ENCODE measurements at regions not wholly inside any gene's neighbourhood (a gene's known extent, or its start where the extent isn't known, plus 50 kb on each side); places are given as distances from the start of the nearest gene placed in this dataset.

DNA sequence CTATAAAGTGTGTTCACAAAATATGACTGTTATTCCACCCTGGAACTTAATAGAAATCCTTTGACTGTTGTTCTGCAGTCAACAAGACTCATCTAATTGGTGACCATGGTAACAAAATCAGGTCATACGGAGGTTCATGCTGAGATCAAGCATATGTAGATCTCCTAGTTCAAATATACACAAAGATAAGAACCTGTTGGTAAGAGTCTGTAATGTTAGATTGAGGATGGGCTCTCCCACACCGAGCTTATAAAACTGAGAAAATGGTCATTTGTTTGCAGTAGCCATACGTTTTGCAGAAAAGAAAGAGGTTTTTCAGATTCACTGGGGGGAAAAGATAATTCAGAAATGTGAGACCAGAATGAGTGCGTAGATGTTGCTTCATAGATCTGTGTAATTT lies 468.1 kb downstream of the RPS6KC1 start:
- no peak for ATAC-seq
- TF ChIP-seq, protein P1, sequence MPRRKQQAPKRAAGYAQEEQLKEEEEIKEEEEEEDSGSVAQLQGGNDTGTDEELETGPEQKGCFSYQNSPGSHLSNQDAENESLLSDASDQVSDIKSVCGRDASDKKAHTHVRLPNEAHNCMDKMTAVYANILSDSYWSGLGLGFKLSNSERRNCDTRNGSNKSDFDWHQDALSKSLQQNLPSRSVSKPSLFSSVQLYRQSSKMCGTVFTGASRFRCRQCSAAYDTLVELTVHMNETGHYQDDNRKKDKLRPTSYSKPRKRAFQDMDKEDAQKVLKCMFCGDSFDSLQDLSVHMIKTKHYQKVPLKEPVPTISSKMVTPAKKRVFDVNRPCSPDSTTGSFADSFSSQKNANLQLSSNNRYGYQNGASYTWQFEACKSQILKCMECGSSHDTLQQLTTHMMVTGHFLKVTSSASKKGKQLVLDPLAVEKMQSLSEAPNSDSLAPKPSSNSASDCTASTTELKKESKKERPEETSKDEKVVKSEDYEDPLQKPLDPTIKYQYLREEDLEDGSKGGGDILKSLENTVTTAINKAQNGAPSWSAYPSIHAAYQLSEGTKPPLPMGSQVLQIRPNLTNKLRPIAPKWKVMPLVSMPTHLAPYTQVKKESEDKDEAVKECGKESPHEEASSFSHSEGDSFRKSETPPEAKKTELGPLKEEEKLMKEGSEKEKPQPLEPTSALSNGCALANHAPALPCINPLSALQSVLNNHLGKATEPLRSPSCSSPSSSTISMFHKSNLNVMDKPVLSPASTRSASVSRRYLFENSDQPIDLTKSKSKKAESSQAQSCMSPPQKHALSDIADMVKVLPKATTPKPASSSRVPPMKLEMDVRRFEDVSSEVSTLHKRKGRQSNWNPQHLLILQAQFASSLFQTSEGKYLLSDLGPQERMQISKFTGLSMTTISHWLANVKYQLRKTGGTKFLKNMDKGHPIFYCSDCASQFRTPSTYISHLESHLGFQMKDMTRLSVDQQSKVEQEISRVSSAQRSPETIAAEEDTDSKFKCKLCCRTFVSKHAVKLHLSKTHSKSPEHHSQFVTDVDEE (CRISPR knock-in tag; IDR thresholded peaks at IDR 0.05) = no peak
- TF ChIP-seq PATZ1 (CRISPR knock-in tag; IDR thresholded peaks at IDR 0.05; ENCODE audit: borderline replicate concordance) = no peak
- no peak for TF ChIP-seq ZNF565 (CRISPR knock-in tag; conservative IDR thresholded peaks at IDR 0.05; ENCODE audit: low read depth)
- no peak for TF ChIP-seq ARNTL (CRISPR knock-in tag; IDR thresholded peaks at IDR 0.05; ENCODE audit: borderline replicate concordance, low read depth)
- no peak for TF ChIP-seq ZFP3 (CRISPR knock-in tag; IDR thresholded peaks at IDR 0.05)
- TF ChIP-seq ESRRG (CRISPR knock-in tag; IDR thresholded peaks at IDR 0.05) = no peak
- no peak for TF ChIP-seq ZFP30 (CRISPR knock-in tag; IDR thresholded peaks at IDR 0.05)
- no peak for TF ChIP-seq BACH2 (CRISPR knock-in tag; IDR thresholded peaks at IDR 0.05; ENCODE audit: borderline replicate concordance)
- TF ChIP-seq GLIS3 (CRISPR knock-in tag; IDR thresholded peaks at IDR 0.05) = no peak
- no peak for TF ChIP-seq CREB5 (CRISPR knock-in tag; IDR thresholded peaks at IDR 0.05; ENCODE audit: low read depth)
- TF ChIP-seq ZC3H10 (CRISPR knock-in tag; IDR thresholded peaks at IDR 0.05) = no peak
- TF ChIP-seq RARB (CRISPR knock-in tag; IDR thresholded peaks at IDR 0.05) = no peak
- TF ChIP-seq CSDC2 (CRISPR knock-in tag; IDR thresholded peaks at IDR 0.05) = no peak
- no peak for TF ChIP-seq TOX (CRISPR knock-in tag; IDR thresholded peaks at IDR 0.05; ENCODE audit: borderline replicate concordance)

DNA sequence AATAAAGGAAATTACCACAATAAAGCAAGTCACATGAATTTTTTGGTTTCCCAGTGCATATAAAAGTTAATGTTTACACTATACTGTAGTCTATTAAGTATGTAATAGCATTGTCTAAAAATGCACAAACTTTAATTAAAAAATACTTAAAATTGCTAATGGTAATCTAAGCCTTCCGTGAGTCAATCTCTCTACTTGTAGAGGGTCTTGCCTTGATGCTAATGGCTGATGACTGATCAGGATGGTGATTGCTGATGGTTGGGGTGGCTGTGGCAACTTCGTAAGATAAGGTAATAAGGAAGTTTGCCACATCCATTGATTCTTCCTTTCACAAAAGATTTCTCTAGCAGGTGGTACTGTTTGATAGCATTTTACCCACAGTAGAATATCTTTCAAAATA lies 466.6 kb upstream of the PROX1 start:
- ATAC-seq = no peak

DNA sequence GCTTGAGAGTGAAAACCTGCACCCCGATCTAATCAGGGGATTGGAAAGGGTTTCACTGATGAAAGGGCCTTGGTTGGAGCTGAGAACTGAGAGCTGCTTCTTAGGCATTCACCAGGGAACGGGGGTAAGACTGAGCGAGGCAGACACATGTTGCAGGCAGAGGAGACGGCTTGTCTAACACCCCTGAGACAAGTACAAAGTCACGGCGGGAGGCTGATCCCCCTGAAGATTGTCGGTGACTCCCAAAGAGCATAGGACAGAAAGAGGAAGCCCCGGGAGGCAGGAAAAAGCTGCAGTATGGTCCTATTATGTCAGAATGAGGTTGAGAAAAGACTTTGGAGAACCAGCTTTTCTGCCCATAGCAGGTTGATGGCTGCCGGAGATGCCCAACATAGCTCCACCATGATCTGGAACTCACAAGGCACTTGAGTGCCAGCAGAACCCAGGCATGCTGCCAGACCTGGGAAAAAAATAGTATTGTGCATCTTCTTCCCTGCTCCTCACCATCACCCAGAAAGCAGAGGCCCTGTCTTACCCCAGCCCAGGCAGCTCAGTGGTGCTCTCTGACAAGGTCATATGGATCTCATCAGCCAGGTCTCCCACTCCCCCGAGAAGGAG lies 463.9 kb upstream of the PROX1 start:
- ATAC-seq = no peak
- TF ChIP-seq TCF4 (CRISPR knock-in tag; IDR thresholded peaks at IDR 0.05; ENCODE audit: borderline replicate concordance) (no peak), CREB5 (CRISPR knock-in tag; IDR thresholded peaks at IDR 0.05; ENCODE audit: low read depth) (no peak), GLIS3 (CRISPR knock-in tag; IDR thresholded peaks at IDR 0.05) (no peak), ARNTL (CRISPR knock-in tag; IDR thresholded peaks at IDR 0.05; ENCODE audit: borderline replicate concordance, low read depth) (no peak), ISL1 (CRISPR knock-in tag; IDR thresholded peaks at IDR 0.05) (no peak), CSDC2 (CRISPR knock-in tag; IDR thresholded peaks at IDR 0.05) (no peak), RARB (CRISPR knock-in tag; IDR thresholded peaks at IDR 0.05) (no peak), ZFP30 (CRISPR knock-in tag; IDR thresholded peaks at IDR 0.05) (no peak), SNAI2 (CRISPR knock-in tag; IDR thresholded peaks at IDR 0.05) (no peak), ZNF70 (CRISPR knock-in tag; IDR thresholded peaks at IDR 0.05) (no peak), ZNF8 (CRISPR knock-in tag; IDR thresholded peaks at IDR 0.05) (no peak), PPARA (CRISPR knock-in tag; IDR thresholded peaks at IDR 0.05; ENCODE audit: borderline replicate concordance) (no peak), ZNF565 (CRISPR knock-in tag; conservative IDR thresholded peaks at IDR 0.05; ENCODE audit: low read depth) (no peak), ESRRG (CRISPR knock-in tag; IDR thresholded peaks at IDR 0.05) (no peak), CSRNP3 (CRISPR knock-in tag; IDR thresholded peaks at IDR 0.05) (no peak), PATZ1 (CRISPR knock-in tag; IDR thresholded peaks at IDR 0.05; ENCODE audit: borderline replicate concordance) (no peak), ZFP3 (CRISPR knock-in tag; IDR thresholded peaks at IDR 0.05) (no peak)

More for the DNA sequence above, 466.6 kb upstream of the PROX1 start:
- TF ChIP-seq, protein P1 (CRISPR knock-in tag; IDR thresholded peaks at IDR 0.05) = no peak
- TF ChIP-seq OSR1 (CRISPR knock-in tag; IDR thresholded peaks at IDR 0.05) = no peak

All from SK-N-SH treated with all-trans-retinoic acid at 6 μM for 48 hours (cell line).